Stomach (tissue), 4 donors: ENCODE measurements at regions not wholly inside any gene's neighbourhood (a gene's known extent, or its start where the extent isn't known, plus 50 kb on each side); places are given as distances from the start of the nearest gene placed in this dataset.
"Not testable (repeated sequence)": the region's sequence is repeated elsewhere in the genome, so short reads cannot be mapped to it uniquely, and the experiment has no call there.

Experiments used
- POLR2A ChIP-seq, 4 donors: fragments of 450-650 bp; IDR thresholded peaks; one replicate each; pipeline ENCODE4 v1.6.1; 2016; ENCODE audit warnings: antibody characterized with exemption in 4 of 4, control low read depth in 2 of 4, mild to moderate bottlenecking in 1 of 4, moderate library complexity in 1 of 4
- POLR2AphosphoS5 ChIP-seq, 3 donors: sonication (generic); formaldehyde crosslinking; IDR thresholded peaks; one replicate each; pipeline ENCODE4 v1.6.1; 2016; ENCODE audit warnings: antibody characterized with exemption in 3 of 3
- TF ChIP-seq, protein P1 (sequence below), 7 experiments: fragments of 450-650 bp in 4 of 7; fragments of 200-600 bp in 3 of 7; sonication (generic) in 3 of 7; IDR thresholded peaks; one replicate each; pipeline ENCODE4 v1.5.1; 2016 to 2019; ENCODE audit warnings: antibody characterized with exemption in 7 of 7, control low read depth in 2 of 7, mild to moderate bottlenecking in 1 of 7

DNA sequence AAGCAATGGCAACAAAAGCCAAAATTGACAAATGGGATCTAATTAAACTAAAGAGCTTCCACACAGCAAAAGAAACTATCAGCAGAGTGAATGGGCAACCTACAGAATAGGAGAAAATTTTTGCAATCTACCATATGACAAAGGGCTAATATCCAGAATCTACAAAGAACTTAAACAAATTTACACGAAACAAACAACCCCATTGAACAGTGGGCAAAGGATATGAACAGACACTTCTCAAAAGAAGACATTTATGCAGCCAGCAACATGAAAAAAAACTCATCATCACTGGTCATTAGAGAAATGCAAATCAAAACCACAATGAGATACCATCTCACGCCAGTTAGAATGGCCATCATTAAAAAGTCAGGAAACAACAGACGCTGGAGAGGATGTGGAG, 113.4 kb downstream of the PSMG1 start:
- TF ChIP-seq, protein P1, sequence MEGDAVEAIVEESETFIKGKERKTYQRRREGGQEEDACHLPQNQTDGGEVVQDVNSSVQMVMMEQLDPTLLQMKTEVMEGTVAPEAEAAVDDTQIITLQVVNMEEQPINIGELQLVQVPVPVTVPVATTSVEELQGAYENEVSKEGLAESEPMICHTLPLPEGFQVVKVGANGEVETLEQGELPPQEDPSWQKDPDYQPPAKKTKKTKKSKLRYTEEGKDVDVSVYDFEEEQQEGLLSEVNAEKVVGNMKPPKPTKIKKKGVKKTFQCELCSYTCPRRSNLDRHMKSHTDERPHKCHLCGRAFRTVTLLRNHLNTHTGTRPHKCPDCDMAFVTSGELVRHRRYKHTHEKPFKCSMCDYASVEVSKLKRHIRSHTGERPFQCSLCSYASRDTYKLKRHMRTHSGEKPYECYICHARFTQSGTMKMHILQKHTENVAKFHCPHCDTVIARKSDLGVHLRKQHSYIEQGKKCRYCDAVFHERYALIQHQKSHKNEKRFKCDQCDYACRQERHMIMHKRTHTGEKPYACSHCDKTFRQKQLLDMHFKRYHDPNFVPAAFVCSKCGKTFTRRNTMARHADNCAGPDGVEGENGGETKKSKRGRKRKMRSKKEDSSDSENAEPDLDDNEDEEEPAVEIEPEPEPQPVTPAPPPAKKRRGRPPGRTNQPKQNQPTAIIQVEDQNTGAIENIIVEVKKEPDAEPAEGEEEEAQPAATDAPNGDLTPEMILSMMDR (IDR thresholded peaks at IDR 0.05): not testable (repeated sequence)
- not testable (repeated sequence) for TF ChIP-seq POLR2A, POLR2AphosphoS5 (IDR thresholded peaks at IDR 0.05)
